Ishikawa (cell line): ENCODE measurements at regions not wholly inside any gene's neighbourhood (a gene's known extent, or its start where the extent isn't known, plus 50 kb on each side); places are given as distances from the start of the nearest gene placed in this dataset.

Experiments
- CEBPB ChIP-seq: IDR thresholded peaks from 2 replicates; pipeline ENCODE4 v1.6.1; 2012
- CREB1 ChIP-seq: IDR thresholded peaks from 2 replicates; pipeline ENCODE4 v1.6.1; 2012; ENCODE audit warnings: low read depth
- EP300 ChIP-seq: IDR thresholded peaks from 2 replicates; pipeline ENCODE4 v1.6.1; 2012; ENCODE audit warnings: borderline replicate concordance
- NFIC ChIP-seq: IDR thresholded peaks from 2 replicates; pipeline ENCODE4 v1.6.1; 2012
- RAD21 ChIP-seq: IDR thresholded peaks from 2 replicates; pipeline ENCODE4 v1.6.1; 2012; ENCODE audit warnings: low read depth
- TCF12 ChIP-seq: IDR thresholded peaks from 2 replicates; pipeline ENCODE4 v1.6.1; 2012; ENCODE audit warnings: low read depth
- USF1 ChIP-seq: IDR thresholded peaks from 2 replicates; pipeline ENCODE4 v1.6.1; 2012
- YY1 ChIP-seq: IDR thresholded peaks from 2 replicates; pipeline ENCODE4 v1.6.1; 2012; ENCODE audit warnings: low read depth
- TF ChIP-seq, protein P1 (sequence below): IDR thresholded peaks from 2 replicates; pipeline ENCODE4 v1.6.1; 2012; ENCODE audit warnings: low read depth, mild to moderate bottlenecking
- TF ChIP-seq, protein P2 (sequence below): IDR thresholded peaks from 2 replicates; pipeline ENCODE4 v1.6.1; 2012

DNA sequence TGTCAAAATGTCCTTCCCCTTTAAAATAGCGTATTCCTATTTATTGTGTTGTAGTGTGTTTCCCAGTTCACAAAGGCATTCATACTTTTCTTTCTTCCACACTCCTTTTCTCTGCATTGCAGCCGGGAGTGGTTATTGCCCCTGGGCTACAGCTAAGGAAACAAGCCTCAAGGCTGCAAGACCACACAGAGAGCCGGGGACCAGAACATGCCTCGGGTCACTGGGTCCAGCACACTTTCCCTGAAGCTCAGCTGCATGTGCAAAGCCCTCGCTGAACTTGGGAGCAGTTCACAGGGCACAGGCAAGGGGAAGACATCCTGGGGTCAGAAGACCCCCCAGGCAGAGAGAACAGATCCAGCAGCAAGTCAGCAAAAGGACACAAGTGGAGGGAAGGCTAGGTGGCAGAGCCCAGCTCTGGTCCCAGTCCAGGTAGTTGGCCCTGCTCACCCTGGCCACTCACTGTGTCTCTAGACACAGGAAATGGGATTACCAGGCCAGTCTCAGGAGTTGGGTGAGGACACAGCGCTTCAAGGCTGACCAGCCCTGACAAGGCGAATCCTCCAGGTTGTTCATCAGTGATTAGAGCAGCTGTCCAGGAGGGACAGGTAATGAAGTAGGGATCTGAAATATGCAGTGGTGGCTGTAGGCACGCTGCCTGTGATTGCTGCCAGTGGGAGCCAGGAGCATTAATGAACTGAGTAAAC, 118.2 kb downstream of the CD83 start:
- no peak for TF ChIP-seq CEBPB
- no peak for TF ChIP-seq USF1
- no peak for TF ChIP-seq NFIC
- TF ChIP-seq EP300 = no peak
- TF ChIP-seq TCF12 = no peak
- TF ChIP-seq CREB1 = no peak
- TF ChIP-seq RAD21 = no peak
- TF ChIP-seq, protein P1, sequence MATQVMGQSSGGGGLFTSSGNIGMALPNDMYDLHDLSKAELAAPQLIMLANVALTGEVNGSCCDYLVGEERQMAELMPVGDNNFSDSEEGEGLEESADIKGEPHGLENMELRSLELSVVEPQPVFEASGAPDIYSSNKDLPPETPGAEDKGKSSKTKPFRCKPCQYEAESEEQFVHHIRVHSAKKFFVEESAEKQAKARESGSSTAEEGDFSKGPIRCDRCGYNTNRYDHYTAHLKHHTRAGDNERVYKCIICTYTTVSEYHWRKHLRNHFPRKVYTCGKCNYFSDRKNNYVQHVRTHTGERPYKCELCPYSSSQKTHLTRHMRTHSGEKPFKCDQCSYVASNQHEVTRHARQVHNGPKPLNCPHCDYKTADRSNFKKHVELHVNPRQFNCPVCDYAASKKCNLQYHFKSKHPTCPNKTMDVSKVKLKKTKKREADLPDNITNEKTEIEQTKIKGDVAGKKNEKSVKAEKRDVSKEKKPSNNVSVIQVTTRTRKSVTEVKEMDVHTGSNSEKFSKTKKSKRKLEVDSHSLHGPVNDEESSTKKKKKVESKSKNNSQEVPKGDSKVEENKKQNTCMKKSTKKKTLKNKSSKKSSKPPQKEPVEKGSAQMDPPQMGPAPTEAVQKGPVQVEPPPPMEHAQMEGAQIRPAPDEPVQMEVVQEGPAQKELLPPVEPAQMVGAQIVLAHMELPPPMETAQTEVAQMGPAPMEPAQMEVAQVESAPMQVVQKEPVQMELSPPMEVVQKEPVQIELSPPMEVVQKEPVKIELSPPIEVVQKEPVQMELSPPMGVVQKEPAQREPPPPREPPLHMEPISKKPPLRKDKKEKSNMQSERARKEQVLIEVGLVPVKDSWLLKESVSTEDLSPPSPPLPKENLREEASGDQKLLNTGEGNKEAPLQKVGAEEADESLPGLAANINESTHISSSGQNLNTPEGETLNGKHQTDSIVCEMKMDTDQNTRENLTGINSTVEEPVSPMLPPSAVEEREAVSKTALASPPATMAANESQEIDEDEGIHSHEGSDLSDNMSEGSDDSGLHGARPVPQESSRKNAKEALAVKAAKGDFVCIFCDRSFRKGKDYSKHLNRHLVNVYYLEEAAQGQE = no peak
- TF ChIP-seq YY1 = no peak
- TF ChIP-seq, protein P2, sequence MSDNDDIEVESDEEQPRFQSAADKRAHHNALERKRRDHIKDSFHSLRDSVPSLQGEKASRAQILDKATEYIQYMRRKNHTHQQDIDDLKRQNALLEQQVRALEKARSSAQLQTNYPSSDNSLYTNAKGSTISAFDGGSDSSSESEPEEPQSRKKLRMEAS = no peak
